DMS 273 (cell line): ENCODE measurements at regions not wholly inside any gene's neighbourhood (a gene's known extent, or its start where the extent isn't known, plus 50 kb on each side); places are given as distances from the start of the nearest gene placed in this dataset.
A peak's percentile ranks its signal among the peaks of the same experiment; 100 is the strongest.
"Not testable (repeated sequence)": the region's sequence is repeated elsewhere in the genome, so short reads cannot be mapped to it uniquely, and the experiment has no call there.

Source experiments
- DNase-seq: peaks from one replicate; lab custom pipeline; 2025; ENCODE audit not compliant: unreplicated experiment; lab: John Stamatoyannopoulos, UW

GRCh38 chr2:208794288-208794975 is 387.8 kb downstream of the PTH2R start:
- DNase-seq: no peak

- no peak for DNase-seq
These were observed 392.1 kb downstream of the PTH2R start for GRCh38 chr2:208798698-208799097.

- no peak for DNase-seq
These were observed 392.8 kb downstream of the PTH2R start for GRCh38 chr2:208799397-208799796.

- DNase-seq: not testable (repeated sequence)
These were observed 394.3 kb downstream of the PTH2R start for GRCh38 chr2:208800887-208801286.

GRCh38 chr2:208807756-208808155 is 401.2 kb downstream of the PTH2R start:
- DNase-seq: no peak

- not testable (repeated sequence) for DNase-seq
These were observed 405.3 kb downstream of the PTH2R start for GRCh38 chr2:208811885-208812284.

- DNase-seq: no peak
These were observed 412.6 kb downstream of the PTH2R start for GRCh38 chr2:208819190-208819589.

- peak; percentile 34 for DNase-seq
These were observed 413.6 kb downstream of the PTH2R start for GRCh38 chr2:208820014-208820688.

- DNase-seq: no peak
These were observed 420.5 kb downstream of the PTH2R start for GRCh38 chr2:208827109-208827508.

- no peak for DNase-seq
These were observed 421.1 kb downstream of the PTH2R start for GRCh38 chr2:208827549-208828221.

GRCh38 chr2:208830203-208830602 is 423.6 kb downstream of the PTH2R start:
- DNase-seq: no peak

GRCh38 chr2:208847651-208848050 is 441.1 kb downstream of the PTH2R start:
- DNase-seq: no peak

- DNase-seq: no peak
These were observed 448.1 kb downstream of the PTH2R start for GRCh38 chr2:208854717-208855116.

GRCh38 chr2:208867374-208867773 is 460.8 kb downstream of the PTH2R start:
- no peak for DNase-seq

GRCh38 chr2:208872591-208872990 is 466.0 kb downstream of the PTH2R start:
- no peak for DNase-seq

GRCh38 chr2:208879666-208880065 is 473.1 kb downstream of the PTH2R start:
- DNase-seq: no peak

- DNase-seq: no peak
These were observed 473.6 kb downstream of the PTH2R start for GRCh38 chr2:208880171-208880570.

GRCh38 chr2:208890486-208890885 is 483.9 kb downstream of the PTH2R start:
- no peak for DNase-seq

- DNase-seq: no peak
These were observed 485.6 kb downstream of the PTH2R start for GRCh38 chr2:208892203-208892602.

- no peak for DNase-seq
These were observed 499.7 kb downstream of the PTH2R start for GRCh38 chr2:208906330-208906729.

GRCh38 chr2:208915401-208915800 is 508.4 kb upstream of the MAP2 start:
- DNase-seq: no peak

- DNase-seq: no peak
These were observed 507.0 kb upstream of the MAP2 start for GRCh38 chr2:208916881-208917280.
